ENCODE measurements at regions not wholly inside any gene's neighbourhood (a gene's known extent, or its start where the extent isn't known, plus 50 kb on each side); places are given as distances from the start of the nearest gene placed in this dataset.

- WGBS, 2 donors, result 16 to 19% methylated on average over 2 of the region's 2 CpGs
- H3K4me1 ChIP-seq, result peaks cover 34% of the 10 kb centered on the region
- H3K27ac ChIP-seq, result peak overlapping the region in 1 of 4 donors; percentile 43
- H3K36me3 ChIP-seq (replicated peaks in 1 of 2; ENCODE audit: insufficient read depth in 1 of 2, low read depth in 2 of 2), result no peaks in the 10 kb centered on the region
- no peak for TF ChIP-seq CTCF (IDR thresholded peaks at IDR 0.05)
- TF ChIP-seq POLR2A (IDR thresholded peaks at IDR 0.05), result no peak
- intact Hi-C loops (cut with DNase I), result no loop called here
- H3K27me3 ChIP-seq, result no peaks in the 10 kb centered on the region
- DNase-seq, result no peak
- no peaks in the 10 kb centered on the region for H3K9me3 ChIP-seq
- ATAC-seq, result no peak
- no peak overlapping the region for H3K4me3 ChIP-seq
These were observed 293.2 kb downstream of the FGFR2 start for GRCh38 chr10:121305066-121305465.

- H3K4me1 ChIP-seq, result peaks cover 34% of the 10 kb centered on the region
- ATAC-seq (no peak), DNase-seq (no peak)
- TF ChIP-seq CTCF (IDR thresholded peaks at IDR 0.05) (no peak), POLR2A (IDR thresholded peaks at IDR 0.05) (no peak)
- no peaks in the 10 kb centered on the region for H3K27me3 ChIP-seq
- no peak overlapping the region for H3K27ac ChIP-seq
- 44 to 56% methylated on average over 3 of the region's 3 CpGs for WGBS, 2 donors
- no peaks in the 10 kb centered on the region for H3K36me3 ChIP-seq (replicated peaks in 1 of 2; ENCODE audit: insufficient read depth in 1 of 2, low read depth in 2 of 2)
- no peaks in the 10 kb centered on the region for H3K9me3 ChIP-seq
- no peak overlapping the region for H3K4me3 ChIP-seq
- intact Hi-C loops (cut with DNase I), result no loop called here
These were observed 292.0 kb downstream of the FGFR2 start for GRCh38 chr10:121306159-121306673.

- no peak overlapping the region for H3K4me3 ChIP-seq
- ATAC-seq, result no peak
- H3K9me3 ChIP-seq, result no peaks in the 10 kb centered on the region
- no peak for TF ChIP-seq CTCF (IDR thresholded peaks at IDR 0.05)
- TF ChIP-seq POLR2A (IDR thresholded peaks at IDR 0.05), result no peak
- H3K36me3 ChIP-seq (replicated peaks in 1 of 2; ENCODE audit: insufficient read depth in 1 of 2, low read depth in 2 of 2), result no peaks in the 10 kb centered on the region
- intact Hi-C loops (cut with DNase I), result no loop called here
- peaks cover 30% of the 10 kb centered on the region for H3K4me1 ChIP-seq
- 55 to 65% methylated on average over 3 of the region's 3 CpGs for WGBS, 2 donors
- no peak for DNase-seq
- H3K27ac ChIP-seq, result no peak overlapping the region
- no peaks in the 10 kb centered on the region for H3K27me3 ChIP-seq
These were observed 290.7 kb downstream of the FGFR2 start for GRCh38 chr10:121307411-121307980.

GRCh38 chr10:121308020-121308419 is 290.2 kb downstream of the FGFR2 start:
- Histone ChIP-seq H3K4me1 (peaks cover 28% of the 10 kb centered on the region), H3K27ac (no peak overlapping the region), H3K27me3 (no peaks in the 10 kb centered on the region), H3K36me3 (replicated peaks in 1 of 2; ENCODE audit: insufficient read depth in 1 of 2, low read depth in 2 of 2) (no peaks in the 10 kb centered on the region), H3K4me3 (no peak overlapping the region), H3K9me3 (no peaks in the 10 kb centered on the region)
- 39 to 55% methylated on average over 1 of the region's 1 CpG for WGBS, 2 donors
- TF ChIP-seq CTCF (IDR thresholded peaks at IDR 0.05) (no peak), POLR2A (IDR thresholded peaks at IDR 0.05) (no peak)
- intact Hi-C loops (cut with DNase I), result no loop called here
- no peak for ATAC-seq
- DNase-seq, result no peak

GRCh38 chr10:121309164-121309563 is 289.1 kb downstream of the FGFR2 start:
- WGBS, 2 donors, result 68 to 69% methylated on average over 3 of the region's 3 CpGs
- ATAC-seq, result no peak
- H3K27ac ChIP-seq, result no peak overlapping the region
- intact Hi-C loops (cut with DNase I), result no loop called here
- H3K36me3 ChIP-seq (replicated peaks in 1 of 2; ENCODE audit: insufficient read depth in 1 of 2, low read depth in 2 of 2), result no peaks in the 10 kb centered on the region
- TF ChIP-seq CTCF (IDR thresholded peaks at IDR 0.05) (no peak), POLR2A (IDR thresholded peaks at IDR 0.05) (no peak)
- no peaks in the 10 kb centered on the region for H3K27me3 ChIP-seq
- DNase-seq, result no peak
- no peaks in the 10 kb centered on the region for H3K9me3 ChIP-seq
- H3K4me3 ChIP-seq, result no peak overlapping the region
- peaks cover 25% of the 10 kb centered on the region for H3K4me1 ChIP-seq
